Activated gamma-delta T cell treated with Interleukin-2 at 50 U/mL for 16 hours (primary cell): ENCODE measurements at regions not wholly inside any gene's neighbourhood (a gene's known extent, or its start where the extent isn't known, plus 50 kb on each side); places are given as distances from the start of the nearest gene placed in this dataset.

ENCODE experiments used
- DNase-seq: peaks from one replicate; pipeline ENCODE4 v3.0.0-alpha.2; 2020

- no peak for DNase-seq
These were observed 50.7 kb upstream of the NOCT start for GRCh38 chr4:138964716-138965426.

GRCh38 chr4:138963412-138963811, 52.2 kb upstream of the NOCT start:
- DNase-seq: no peak

- DNase-seq: no peak
These were observed 53.9 kb upstream of the NOCT start for GRCh38 chr4:138961664-138962063.

GRCh38 chr4:138961129-138961528, 54.5 kb upstream of the NOCT start:
- no peak for DNase-seq

GRCh38 chr4:138960175-138960710, 55.3 kb upstream of the NOCT start:
- no peak for DNase-seq

- no peak for DNase-seq
These were observed 56.3 kb upstream of the NOCT start for GRCh38 chr4:138959097-138959815.

DNA sequence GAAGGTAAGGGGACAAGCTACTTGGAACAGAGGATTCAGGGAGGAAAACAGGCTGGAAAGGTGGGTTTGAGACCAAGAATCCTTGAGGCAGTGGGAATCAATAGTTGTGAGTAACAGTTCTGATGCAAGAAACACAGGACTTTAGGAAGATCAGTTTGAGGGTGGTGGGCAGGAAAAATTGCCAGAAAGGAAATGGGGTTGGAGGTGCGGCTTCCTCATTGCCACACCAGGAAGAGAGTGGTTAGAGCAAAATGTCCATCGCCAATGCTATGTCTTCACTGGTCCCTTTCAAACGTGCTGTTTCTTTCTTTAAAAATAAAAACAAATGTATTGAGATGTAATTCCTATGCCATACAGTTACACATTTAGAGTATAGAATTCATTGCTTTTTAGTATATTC, 57.1 kb upstream of the NOCT start:
- DNase-seq: no peak

DNA sequence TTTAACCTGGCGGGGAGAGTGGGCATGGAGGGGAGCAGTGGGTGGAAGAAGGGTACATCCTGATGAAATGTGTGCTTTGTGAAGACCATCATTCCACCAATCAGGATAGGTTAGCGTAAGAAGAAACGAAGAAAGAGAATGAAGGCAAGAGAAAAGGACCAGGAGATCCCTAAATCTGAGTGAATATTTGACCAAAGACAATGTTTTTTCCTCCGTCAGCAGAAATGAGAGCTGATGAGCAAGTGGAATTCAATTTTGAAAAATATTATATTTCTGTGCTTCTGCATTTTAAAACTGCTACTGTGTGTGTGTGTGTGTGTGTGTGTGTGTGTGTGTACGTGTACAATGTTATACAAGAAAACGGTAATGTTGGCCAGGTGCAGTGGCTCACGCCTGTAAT, 58.3 kb upstream of the NOCT start:
- DNase-seq: no peak

DNA sequence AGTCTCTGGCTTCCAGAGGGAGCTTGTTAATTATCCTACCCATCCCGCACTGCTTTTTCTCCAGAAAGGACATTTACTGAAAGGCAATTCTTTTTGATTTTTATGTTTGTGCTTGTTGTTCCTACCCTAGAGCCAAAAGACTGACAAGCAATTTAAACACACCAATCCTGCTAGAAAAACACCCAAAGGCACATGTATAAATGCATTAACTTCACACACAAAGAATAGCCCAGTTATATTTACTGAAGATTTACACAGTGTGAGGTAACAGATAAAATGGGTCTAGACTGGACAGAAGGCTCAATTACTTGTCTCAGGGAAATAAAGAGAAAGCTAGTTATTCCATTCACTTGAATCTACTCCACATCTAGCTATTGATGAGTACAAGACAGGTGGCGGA, 61.2 kb upstream of the NOCT start:
- DNase-seq: no peak

DNA sequence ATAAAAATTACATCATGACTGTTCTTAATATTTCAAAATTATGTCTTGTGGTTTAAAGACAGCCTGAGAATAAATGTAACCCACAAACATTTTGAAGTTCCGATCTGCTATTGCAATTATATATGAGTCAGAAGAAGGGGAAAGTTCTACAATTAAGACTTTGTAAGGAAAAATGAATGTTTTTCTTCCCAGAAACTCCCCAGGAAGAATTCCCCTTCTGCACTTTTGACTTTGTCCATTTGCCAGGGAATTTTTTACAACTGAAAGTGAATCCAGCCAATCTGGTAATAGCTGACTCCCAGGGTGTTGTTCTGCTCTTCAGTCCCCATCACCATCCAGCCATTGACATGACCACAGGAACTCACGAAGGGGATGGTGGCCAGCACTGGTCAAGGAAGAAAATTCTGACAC, 61.6 kb upstream of the NOCT start:
- DNase-seq: no peak

DNA sequence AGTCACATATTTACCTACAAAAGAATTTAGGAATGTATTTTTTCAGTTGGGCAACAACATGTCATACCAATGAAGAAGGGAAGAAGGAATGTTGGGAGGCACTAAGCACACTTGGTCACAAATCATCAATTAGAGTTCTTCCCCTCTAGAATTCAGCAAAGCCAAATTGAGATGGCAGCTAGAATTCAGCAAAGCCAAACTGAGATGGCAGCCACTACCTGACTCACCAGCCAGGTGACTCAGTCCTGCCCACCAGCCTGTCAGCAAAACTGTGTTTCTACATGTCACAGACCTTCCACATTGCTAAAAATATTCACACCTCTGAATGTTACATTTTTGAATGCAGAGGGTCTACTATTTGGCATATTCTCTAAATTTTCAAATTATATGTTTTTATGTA, 63.2 kb upstream of the NOCT start:
- no peak for DNase-seq

DNA sequence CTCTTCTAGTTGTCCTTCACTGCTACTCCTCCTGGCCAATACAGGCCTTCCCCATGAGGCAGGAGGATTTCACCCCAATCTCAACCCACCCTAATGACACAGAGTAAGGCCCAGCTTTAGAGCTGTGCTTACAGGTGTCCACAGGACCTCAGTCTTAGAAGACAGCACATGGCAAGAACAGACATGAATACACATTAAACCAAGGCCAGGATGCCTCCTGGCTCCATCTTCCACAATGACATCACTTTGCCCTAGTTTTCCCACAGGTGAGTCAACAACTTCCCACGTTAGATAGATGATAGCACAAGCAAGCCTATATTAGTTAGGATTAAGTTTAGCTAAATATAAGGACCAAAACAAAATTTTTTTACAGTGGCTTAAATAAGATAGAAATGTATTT, 63.8 kb upstream of the NOCT start:
- DNase-seq: no peak

GRCh38 chr4:138949866-138950265, 65.7 kb upstream of the NOCT start:
- no peak for DNase-seq

DNA sequence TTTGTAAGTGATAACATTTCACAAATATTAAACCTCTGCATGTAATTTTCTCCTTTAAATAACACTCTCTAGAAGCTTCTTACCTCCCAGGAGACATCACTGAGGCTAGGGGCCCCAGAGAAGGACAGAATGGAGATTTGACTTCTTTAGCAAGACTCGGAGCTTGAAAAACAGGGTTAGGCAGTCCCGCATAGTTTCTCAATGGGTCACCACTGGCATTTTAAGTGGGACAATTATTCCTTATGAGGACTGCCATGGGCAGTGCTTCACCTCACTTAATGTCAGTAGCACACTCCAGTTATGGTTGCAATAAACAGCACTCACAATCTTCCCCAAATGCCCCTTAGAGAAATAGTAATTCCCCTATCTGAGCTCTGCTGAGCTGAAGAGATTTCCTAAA, 66.7 kb upstream of the NOCT start:
- no peak for DNase-seq

DNA sequence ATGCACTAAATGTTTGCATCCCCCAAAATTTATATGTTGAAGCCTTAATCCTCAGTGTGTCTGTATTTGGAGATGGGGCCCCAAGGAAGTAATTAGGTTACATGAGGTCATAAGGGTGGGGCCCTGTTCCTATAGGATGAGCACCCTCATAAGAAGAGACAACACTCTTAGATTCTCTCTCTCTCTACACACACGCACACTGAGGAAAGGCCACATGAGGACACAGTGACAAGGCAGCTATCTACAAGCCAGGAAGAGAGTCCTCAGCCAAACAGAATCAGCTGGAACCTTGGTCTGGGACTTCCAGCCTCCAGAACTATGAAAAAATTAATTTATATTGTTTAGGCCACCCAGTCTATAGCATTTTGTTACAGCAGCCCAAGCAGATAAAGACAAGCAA, 69.3 kb upstream of the NOCT start:
- DNase-seq: no peak

DNA sequence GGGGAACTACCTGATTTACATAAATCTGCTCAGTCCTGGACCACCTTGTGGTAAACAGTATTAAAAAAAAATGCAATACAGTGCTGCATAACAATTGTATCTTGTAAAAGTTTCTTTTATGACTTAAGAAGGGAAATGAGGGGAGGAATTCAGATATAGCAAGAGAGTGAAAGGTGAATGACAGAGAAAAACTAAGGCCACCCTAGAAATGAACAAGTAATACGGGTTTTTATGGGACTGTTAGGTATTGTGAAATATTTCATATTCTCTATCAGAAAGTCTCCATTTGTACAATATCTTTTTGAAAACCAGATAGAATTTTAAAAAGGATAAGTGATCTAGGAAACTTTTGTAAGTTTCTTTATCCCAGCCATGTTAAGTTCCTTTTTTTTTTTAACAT, 69.7 kb upstream of the NOCT start:
- DNase-seq: no peak

GRCh38 chr4:138945401-138945800, 70.2 kb upstream of the NOCT start:
- DNase-seq: no peak

- no peak for DNase-seq
These were observed 71.7 kb upstream of the NOCT start for GRCh38 chr4:138943893-138944292.

- no peak for DNase-seq
These were observed 74.5 kb upstream of the NOCT start for GRCh38 chr4:138941037-138941436.

GRCh38 chr4:138939960-138940359, 75.6 kb upstream of the NOCT start:
- DNase-seq: no peak

GRCh38 chr4:138938366-138938690, 77.3 kb upstream of the NOCT start:
- DNase-seq: no peak

DNA sequence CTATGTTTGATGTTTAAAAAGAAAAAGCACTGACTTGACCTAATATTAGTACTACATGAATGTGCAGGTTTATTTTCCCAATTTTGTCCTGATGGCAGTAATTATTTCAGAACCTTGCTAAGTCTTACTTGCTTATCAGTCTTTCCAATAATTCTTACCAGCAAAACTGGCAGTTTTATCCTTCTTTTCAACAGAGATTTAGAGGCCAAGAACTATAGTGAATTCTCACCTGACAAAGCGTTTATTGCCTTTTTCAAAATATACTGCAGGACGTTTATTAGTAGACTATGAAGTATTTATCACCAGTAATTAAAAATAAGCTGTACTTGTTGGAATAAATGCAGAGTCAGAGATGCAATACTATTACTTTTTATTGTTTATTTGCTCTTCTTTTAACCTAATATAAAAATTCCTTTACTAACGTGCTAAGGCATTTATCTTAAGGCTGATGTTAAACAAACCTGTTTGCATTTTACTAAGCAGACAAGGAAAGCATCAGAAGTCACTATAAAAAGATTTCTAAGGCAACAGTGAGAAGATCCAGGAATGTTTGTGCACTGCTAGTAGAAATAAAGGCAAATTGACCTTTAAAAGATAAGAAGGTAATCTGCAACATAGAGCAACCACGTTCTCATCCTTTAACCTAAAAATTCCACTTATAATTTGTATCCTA, 80.3 kb upstream of the NOCT start:
- no peak for DNase-seq

DNA sequence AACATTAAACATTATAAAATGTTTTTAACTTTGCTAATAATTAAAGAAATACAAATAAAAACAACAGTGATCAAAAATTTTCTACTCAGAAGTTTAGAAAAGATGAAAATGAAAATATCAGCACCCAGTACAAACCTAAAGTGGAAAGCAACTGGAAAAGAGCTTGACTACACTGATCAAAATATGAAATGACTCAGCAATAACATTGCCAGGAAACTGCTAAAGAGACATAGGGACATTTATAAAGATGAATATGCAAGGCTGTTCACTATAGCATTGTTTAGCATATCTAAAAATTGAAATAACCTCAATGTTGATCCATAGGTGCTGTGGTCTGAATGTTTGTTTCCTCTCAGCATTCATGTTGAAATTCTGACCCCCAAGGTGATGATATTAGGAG, 88.5 kb upstream of the NOCT start:
- DNase-seq: no peak

DNA sequence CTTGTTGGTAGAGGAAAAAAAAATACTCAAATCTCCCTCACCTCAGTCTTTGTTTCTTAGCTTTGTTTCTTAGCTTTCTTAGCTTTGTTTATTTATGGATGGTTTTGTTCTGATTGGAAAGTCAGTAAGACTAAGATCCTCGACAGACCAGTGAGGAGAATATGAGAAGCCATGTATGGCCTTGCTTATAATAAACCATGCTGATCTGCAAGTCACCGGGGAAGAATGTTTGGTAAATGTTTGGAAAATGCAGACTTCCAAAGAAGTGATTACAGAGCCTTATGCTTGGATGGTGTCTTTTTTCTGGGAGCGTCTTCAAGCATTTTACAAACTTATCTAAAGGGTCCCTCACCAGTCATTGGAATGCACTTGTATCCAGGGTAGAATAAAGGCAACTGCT, 90.1 kb upstream of the NOCT start:
- DNase-seq: no peak
